Activated naive CD4-positive, alpha-beta T cell treated with Interleukin-2 at 50 U/mL for 16 hours (primary cell): ENCODE measurements at regions not wholly inside any gene's neighbourhood (a gene's known extent, or its start where the extent isn't known, plus 50 kb on each side); places are given as distances from the start of the nearest gene placed in this dataset.

Experiments used
- DNase-seq: peaks from one replicate; pipeline ENCODE4 v3.0.0-alpha.2; 2020

GRCh38 chr5:141745390-141745789, 63.4 kb upstream of the ARAP3 start:
- DNase-seq, result no peak

DNA sequence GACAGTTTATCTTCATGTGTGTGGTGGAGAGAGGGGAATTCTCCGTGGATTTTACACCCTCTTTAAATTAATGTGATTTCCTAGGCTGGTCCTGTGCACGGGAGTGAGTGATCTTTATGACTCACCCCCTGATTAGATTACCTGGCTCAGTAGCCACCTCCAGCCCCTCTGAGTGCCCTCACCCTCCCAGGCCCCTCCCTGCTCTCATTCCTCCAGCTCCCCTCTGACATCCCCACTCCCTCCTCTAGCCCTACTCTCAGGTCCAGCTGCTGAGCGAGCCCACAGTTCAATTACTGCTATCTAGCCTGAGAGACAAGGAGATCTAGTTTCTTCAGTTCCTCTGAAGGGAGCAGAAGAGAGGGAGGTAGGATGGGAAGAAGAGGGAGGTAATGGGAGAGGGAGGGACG, 61.8 kb upstream of the ARAP3 start:
- no peak for DNase-seq

- DNase-seq, result no peak
Observed at GRCh38 chr5:141742866-141743851, 61.1 kb upstream of the ARAP3 start.

- DNase-seq, result no peak
Observed at GRCh38 chr5:141742144-141742543, 60.1 kb upstream of the ARAP3 start.

DNA sequence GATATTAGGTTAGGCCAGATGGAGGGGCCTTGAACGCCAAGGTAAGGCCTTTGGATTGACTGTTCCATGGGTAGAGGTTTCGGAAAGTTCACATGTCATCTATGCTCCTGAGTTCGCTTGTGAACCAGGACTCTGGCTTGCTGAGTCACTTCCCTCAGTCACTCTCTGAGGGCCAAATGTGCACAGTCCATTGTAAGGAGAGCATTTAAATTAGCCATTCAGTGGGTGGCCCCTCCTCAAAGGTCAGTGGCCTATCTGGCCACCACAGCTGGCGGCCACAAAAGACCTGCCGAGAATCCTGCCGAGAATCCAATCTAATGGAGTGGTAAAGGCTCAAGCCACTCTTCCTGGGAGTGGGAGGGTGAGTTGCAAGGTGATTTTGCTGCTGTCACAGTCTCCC, 58.9 kb upstream of the ARAP3 start:
- DNase-seq, result no peak

- DNase-seq, result no peak
Observed at GRCh38 chr5:141737535-141737934, 55.5 kb upstream of the ARAP3 start.

- DNase-seq, result no peak
Observed at GRCh38 chr5:141735823-141736222, 53.8 kb upstream of the ARAP3 start.

DNA sequence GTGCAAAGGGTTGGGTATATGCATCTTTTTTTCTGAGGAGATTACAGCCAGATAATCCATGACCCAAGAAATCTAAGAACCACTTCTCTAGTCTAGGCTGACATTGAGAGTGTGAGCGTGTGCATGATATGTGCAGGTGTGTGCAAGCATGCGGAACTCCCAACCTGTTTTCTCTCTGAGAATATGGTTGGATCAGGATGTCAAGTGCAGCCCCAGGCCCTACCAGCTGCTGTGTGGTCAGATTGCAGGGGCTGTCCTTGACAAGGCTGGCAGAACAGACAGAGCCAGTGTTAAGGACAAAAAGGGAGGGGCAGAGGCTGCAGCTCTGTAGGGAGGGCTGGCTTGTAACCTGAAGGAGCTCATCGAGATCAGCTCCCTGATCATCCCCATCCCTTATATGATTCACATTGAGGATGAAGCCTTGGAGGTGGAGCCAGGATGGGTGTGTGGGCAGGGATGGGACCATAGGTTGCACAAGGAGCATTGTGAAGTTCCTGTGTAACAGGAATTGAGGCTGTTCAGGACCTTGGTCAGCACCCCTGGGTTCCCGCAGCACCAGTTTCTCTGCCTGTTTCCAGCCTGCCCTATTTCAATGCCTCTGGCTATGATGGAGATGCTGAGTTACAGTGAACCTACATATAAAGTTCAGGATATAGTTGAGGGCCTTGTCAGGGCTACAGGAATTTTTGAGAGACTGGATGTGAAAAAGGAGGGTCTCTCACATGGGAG, 52.6 kb upstream of the ARAP3 start:
- peak; percentile 18 for DNase-seq

GRCh38 chr5:141733198-141733597, 51.2 kb upstream of the ARAP3 start:
- DNase-seq, result no peak

GRCh38 chr5:141732417-141732816, 50.4 kb upstream of the ARAP3 start:
- no peak for DNase-seq
